WTC11 (cell line): ENCODE measurements at regions not wholly inside any gene's neighbourhood (a gene's known extent, or its start where the extent isn't known, plus 50 kb on each side); places are given as distances from the start of the nearest gene placed in this dataset.

Source experiments
- CREM ChIP-seq: sonication (generic); formaldehyde crosslinking; IDR thresholded peaks from 2 replicates; pipeline ENCODE4 v1.8.1; 2022; ENCODE audit warnings: mild to moderate bottlenecking, missing genetic modification reagents, moderate library complexity
- CTCF ChIP-seq: fragments of 200-600 bp; IDR thresholded peaks from 2 replicates; pipeline ENCODE4 v1.8.0; 2022; ENCODE audit warnings: antibody characterized with exemption
- FOXP4 ChIP-seq: sonication (generic); formaldehyde crosslinking; IDR thresholded peaks from 2 replicates; pipeline ENCODE4 v1.8.0; 2022; ENCODE audit warnings: mild to moderate bottlenecking, missing genetic modification reagents
- JUN ChIP-seq: sonication (generic); formaldehyde crosslinking; IDR thresholded peaks from 2 replicates; pipeline ENCODE4 v1.8.0; 2023; ENCODE audit warnings: mild to moderate bottlenecking, missing genetic modification reagents
- KAT7 ChIP-seq: sonication (generic); formaldehyde crosslinking; IDR thresholded peaks from 2 replicates; pipeline ENCODE4 v1.8.1; 2023; ENCODE audit warnings: missing genetic modification reagents, mild to moderate bottlenecking, borderline replicate concordance
- MYBL2 ChIP-seq: sonication (generic); formaldehyde crosslinking; IDR thresholded peaks from 2 replicates; pipeline ENCODE4 v1.8.1; 2023; ENCODE audit warnings: mild to moderate bottlenecking, moderate library complexity, missing genetic modification reagents
- NR1H2 ChIP-seq: sonication (generic); formaldehyde crosslinking; IDR thresholded peaks from 2 replicates; pipeline ENCODE4 v1.9.0; 2021; ENCODE audit warnings: mild to moderate bottlenecking, moderate library complexity, missing genetic modification reagents
- USF2 ChIP-seq: sonication (generic); formaldehyde crosslinking; IDR thresholded peaks from 2 replicates; pipeline ENCODE4 v1.8.1; 2023; ENCODE audit warnings: mild to moderate bottlenecking, missing genetic modification reagents, moderate library complexity
- ZBTB21 ChIP-seq: sonication (generic); formaldehyde crosslinking; IDR thresholded peaks from 2 replicates; pipeline ENCODE4 v1.8.1; 2023; ENCODE audit warnings: mild to moderate bottlenecking, missing genetic modification reagents, borderline replicate concordance
- ZNF671 ChIP-seq: fragments of 250-450 bp; sonication (Bioruptor Pico); IDR thresholded peaks from 2 replicates; pipeline ENCODE4 v1.8.0; 2021; ENCODE audit warnings: mild to moderate bottlenecking
- ZSCAN18 ChIP-seq: fragments of 250-450 bp; sonication (Bioruptor Pico); IDR thresholded peaks from 2 replicates; pipeline ENCODE4 v2.1.2; 2022; ENCODE audit warnings: mild to moderate bottlenecking, moderate library complexity
- TF ChIP-seq, protein P1 (sequence below): sonication (generic); formaldehyde crosslinking; IDR thresholded peaks from 2 replicates; pipeline ENCODE4 v1.8.0; 2022; ENCODE audit warnings: mild to moderate bottlenecking, missing genetic modification reagents
- TF ChIP-seq, protein P2 (sequence below): sonication (generic); formaldehyde crosslinking; IDR thresholded peaks from 2 replicates; pipeline ENCODE4 v1.8.1; 2022; ENCODE audit warnings: low read depth, missing genetic modification reagents, borderline replicate concordance

DNA sequence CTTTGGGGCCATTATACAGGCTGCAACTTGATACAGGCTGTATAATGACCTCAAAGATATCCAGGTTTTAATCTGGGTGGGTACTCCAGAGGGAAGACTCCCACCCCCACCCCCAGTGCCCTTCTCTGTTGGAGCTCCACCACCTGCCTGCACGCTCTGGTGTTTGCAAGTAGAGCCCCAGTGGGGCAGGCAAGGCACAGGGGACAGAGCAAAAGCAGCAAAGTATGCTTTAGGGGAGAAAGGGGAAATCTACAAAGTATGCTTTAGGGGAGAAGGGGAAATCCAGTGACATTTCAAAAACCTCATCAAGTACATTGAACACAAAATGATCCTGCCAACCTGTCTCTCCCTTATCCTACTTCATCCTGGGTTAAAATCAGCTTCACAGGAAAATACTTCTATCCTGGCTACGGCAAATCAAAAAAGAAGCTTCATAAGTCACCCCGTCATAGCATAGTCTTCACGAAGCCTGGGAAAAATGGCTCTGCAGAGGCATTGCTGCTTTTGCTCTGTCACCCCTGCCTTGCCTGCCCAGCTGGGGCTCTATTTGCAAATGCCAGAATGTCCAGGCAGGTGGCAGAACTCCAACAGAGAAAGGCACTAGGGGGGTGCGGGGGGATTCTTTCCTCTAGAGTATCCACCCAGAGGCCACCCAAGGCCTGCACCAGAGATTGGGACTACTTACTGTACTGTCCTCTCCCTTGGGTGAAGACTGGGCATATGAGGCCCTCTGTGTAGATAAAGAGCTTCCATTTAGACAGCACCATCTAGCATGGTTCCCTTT, 60.9 kb upstream of the ATP11B start:
- TF ChIP-seq ZNF671 (CRISPR knock-in tag) (no peak), MYBL2 (CRISPR knock-in tag) (no peak), CTCF (no peak), JUN (CRISPR knock-in tag) (no peak), USF2 (CRISPR knock-in tag) (no peak), ZSCAN18 (CRISPR knock-in tag) (no peak), FOXP4 (CRISPR knock-in tag) (no peak), NR1H2 (CRISPR knock-in tag) (no peak), KAT7 (CRISPR knock-in tag) (no peak), CREM (no peak), ZBTB21 (no peak)
- TF ChIP-seq, protein P1, sequence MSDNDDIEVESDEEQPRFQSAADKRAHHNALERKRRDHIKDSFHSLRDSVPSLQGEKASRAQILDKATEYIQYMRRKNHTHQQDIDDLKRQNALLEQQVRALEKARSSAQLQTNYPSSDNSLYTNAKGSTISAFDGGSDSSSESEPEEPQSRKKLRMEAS (CRISPR knock-in tag): no peak
- TF ChIP-seq, protein P2, sequence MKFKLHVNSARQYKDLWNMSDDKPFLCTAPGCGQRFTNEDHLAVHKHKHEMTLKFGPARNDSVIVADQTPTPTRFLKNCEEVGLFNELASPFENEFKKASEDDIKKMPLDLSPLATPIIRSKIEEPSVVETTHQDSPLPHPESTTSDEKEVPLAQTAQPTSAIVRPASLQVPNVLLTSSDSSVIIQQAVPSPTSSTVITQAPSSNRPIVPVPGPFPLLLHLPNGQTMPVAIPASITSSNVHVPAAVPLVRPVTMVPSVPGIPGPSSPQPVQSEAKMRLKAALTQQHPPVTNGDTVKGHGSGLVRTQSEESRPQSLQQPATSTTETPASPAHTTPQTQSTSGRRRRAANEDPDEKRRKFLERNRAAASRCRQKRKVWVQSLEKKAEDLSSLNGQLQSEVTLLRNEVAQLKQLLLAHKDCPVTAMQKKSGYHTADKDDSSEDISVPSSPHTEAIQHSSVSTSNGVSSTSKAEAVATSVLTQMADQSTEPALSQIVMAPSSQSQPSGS: no peak
